ENCODE measurements at regions not wholly inside any gene's neighbourhood (a gene's known extent, or its start where the extent isn't known, plus 50 kb on each side); places are given as distances from the start of the nearest gene placed in this dataset.

GRCh38 chr15:26213427-26213826 lies 350.3 kb upstream of the ATP10A start:
- H4K20me1 ChIP-seq (ENCODE audit: insufficient read depth), result no peaks in the 10 kb centered on the region

GRCh38 chr15:26212109-26212508 lies 349.0 kb upstream of the ATP10A start:
- Histone ChIP-seq H2AFZ (ENCODE audit: low read depth, low read length) (no peak overlapping the region), H3F3A (ENCODE audit: insufficient read depth, low read length, poor library complexity, severe bottlenecking) (no peaks in the 10 kb centered on the region), H3K27ac (ENCODE audit: low read length) (no peak overlapping the region), H3K9ac (ENCODE audit: low read length) (no peak overlapping the region), H3K36me3 (ENCODE audit: insufficient read depth, low read length) (no peaks in the 10 kb centered on the region), H3K79me2 (replicated peaks; ENCODE audit: insufficient read depth, low read length) (no peaks in the 10 kb centered on the region), H3K4me2 (ENCODE audit: low read length) (no peak overlapping the region), H4K20me1 (ENCODE audit: insufficient read depth) (no peaks in the 10 kb centered on the region), H3K9me3 (ENCODE audit: low read length) (no peaks in the 10 kb centered on the region), H3K4me3 (ENCODE audit: low read length) (no peak overlapping the region), H3K27me3 (ENCODE audit: insufficient read depth, low read depth, low read length) (no peaks in the 10 kb centered on the region), H3K9me2 (ENCODE audit: insufficient read depth, low read length) (no peaks in the 10 kb centered on the region)
- TF ChIP-seq CTCF (IDR thresholded peaks at IDR 0.05; ENCODE audit: poor library complexity, severe bottlenecking), result no peak
- no peak for TF ChIP-seq RAD21 (conservative IDR thresholded peaks at IDR 0.05)
- TF ChIP-seq MXI1 (conservative IDR thresholded peaks at IDR 0.05; ENCODE audit: poor library complexity, severe bottlenecking), result no peak
- TF ChIP-seq EZH2 (IDR thresholded peaks at IDR 0.05; ENCODE audit: borderline replicate concordance, insufficient read depth, low read length, poor library complexity, severe bottlenecking), result no peak
- no peak for TF ChIP-seq EP300 (conservative IDR thresholded peaks at IDR 0.05; ENCODE audit: poor library complexity, severe bottlenecking)
- no peak for TF ChIP-seq REST (IDR thresholded peaks at IDR 0.05; ENCODE audit: borderline replicate concordance)
- TF ChIP-seq SMC3 (conservative IDR thresholded peaks at IDR 0.05; ENCODE audit: poor library complexity), result no peak
- TF ChIP-seq TAF1 (IDR thresholded peaks at IDR 0.05; ENCODE audit: low read depth), result no peak
- TF ChIP-seq POLR2AphosphoS5 (IDR thresholded peaks at IDR 0.05), result no peak

More at GRCh38 chr15:26213427-26213826, 350.3 kb upstream of the ATP10A start:
- no peaks in the 10 kb centered on the region for H3K79me2 ChIP-seq (replicated peaks; ENCODE audit: insufficient read depth, low read length)
- no peaks in the 10 kb centered on the region for H3K9me3 ChIP-seq (ENCODE audit: low read length)
- no peaks in the 10 kb centered on the region for H3F3A ChIP-seq (ENCODE audit: insufficient read depth, low read length, poor library complexity, severe bottlenecking)
- TF ChIP-seq MXI1 (conservative IDR thresholded peaks at IDR 0.05; ENCODE audit: poor library complexity, severe bottlenecking) (no peak), EP300 (conservative IDR thresholded peaks at IDR 0.05; ENCODE audit: poor library complexity, severe bottlenecking) (no peak), EZH2 (IDR thresholded peaks at IDR 0.05; ENCODE audit: borderline replicate concordance, insufficient read depth, low read length, poor library complexity, severe bottlenecking) (no peak), TAF1 (IDR thresholded peaks at IDR 0.05; ENCODE audit: low read depth) (no peak), REST (IDR thresholded peaks at IDR 0.05; ENCODE audit: borderline replicate concordance) (no peak), POLR2AphosphoS5 (IDR thresholded peaks at IDR 0.05) (no peak), SMC3 (conservative IDR thresholded peaks at IDR 0.05; ENCODE audit: poor library complexity) (no peak)
- no peaks in the 10 kb centered on the region for H3K36me3 ChIP-seq (ENCODE audit: insufficient read depth, low read length)
- H3K27me3 ChIP-seq (ENCODE audit: insufficient read depth, low read depth, low read length), result no peaks in the 10 kb centered on the region
- no peak overlapping the region for H3K27ac ChIP-seq (ENCODE audit: low read length)
- no peak overlapping the region for H3K4me3 ChIP-seq (ENCODE audit: low read length)
- no peak overlapping the region for H2AFZ ChIP-seq (ENCODE audit: low read depth, low read length)
- H3K4me2 ChIP-seq (ENCODE audit: low read length), result no peak overlapping the region
- no peak overlapping the region for H3K9ac ChIP-seq (ENCODE audit: low read length)
- H3K9me2 ChIP-seq (ENCODE audit: insufficient read depth, low read length), result no peaks in the 10 kb centered on the region

Measured in neural cell (in vitro differentiated cells).